GM06990 (cell line): ENCODE measurements at regions not wholly inside any gene's neighbourhood (a gene's known extent, or its start where the extent isn't known, plus 50 kb on each side); places are given as distances from the start of the nearest gene placed in this dataset.

Experiments used
- DNase-seq: peaks from one replicate; pipeline ENCODE4 v3.0.0-alpha.2; 2011; ENCODE audit not compliant: insufficient read length; ENCODE audit errors: extremely low read depth
- H3K27me3 ChIP-seq: replicated peaks from 2 replicates; pipeline ENCODE4 v1.6.0; 2011; ENCODE audit warnings: low read length; ENCODE audit not compliant: control insufficient read depth, insufficient read depth
- H3K36me3 ChIP-seq: 2 replicates; pipeline ENCODE4 v1.5.1; 2011; ENCODE audit warnings: low read length; ENCODE audit not compliant: control insufficient read depth, insufficient read depth
- H3K4me3 ChIP-seq: replicated peaks from 2 replicates; pipeline ENCODE4 v1.5.1; 2011; ENCODE audit warnings: low read depth, mild to moderate bottlenecking, control low read depth, low read length
- TF ChIP-seq, protein P1 (sequence below): IDR thresholded peaks from 2 replicates; pipeline ENCODE4 v1.5.1; 2011; ENCODE audit warnings: low read length, control low read depth, mild to moderate bottlenecking, inconsistent platforms; ENCODE audit not compliant: insufficient read depth, poor library complexity, severe bottlenecking

DNA sequence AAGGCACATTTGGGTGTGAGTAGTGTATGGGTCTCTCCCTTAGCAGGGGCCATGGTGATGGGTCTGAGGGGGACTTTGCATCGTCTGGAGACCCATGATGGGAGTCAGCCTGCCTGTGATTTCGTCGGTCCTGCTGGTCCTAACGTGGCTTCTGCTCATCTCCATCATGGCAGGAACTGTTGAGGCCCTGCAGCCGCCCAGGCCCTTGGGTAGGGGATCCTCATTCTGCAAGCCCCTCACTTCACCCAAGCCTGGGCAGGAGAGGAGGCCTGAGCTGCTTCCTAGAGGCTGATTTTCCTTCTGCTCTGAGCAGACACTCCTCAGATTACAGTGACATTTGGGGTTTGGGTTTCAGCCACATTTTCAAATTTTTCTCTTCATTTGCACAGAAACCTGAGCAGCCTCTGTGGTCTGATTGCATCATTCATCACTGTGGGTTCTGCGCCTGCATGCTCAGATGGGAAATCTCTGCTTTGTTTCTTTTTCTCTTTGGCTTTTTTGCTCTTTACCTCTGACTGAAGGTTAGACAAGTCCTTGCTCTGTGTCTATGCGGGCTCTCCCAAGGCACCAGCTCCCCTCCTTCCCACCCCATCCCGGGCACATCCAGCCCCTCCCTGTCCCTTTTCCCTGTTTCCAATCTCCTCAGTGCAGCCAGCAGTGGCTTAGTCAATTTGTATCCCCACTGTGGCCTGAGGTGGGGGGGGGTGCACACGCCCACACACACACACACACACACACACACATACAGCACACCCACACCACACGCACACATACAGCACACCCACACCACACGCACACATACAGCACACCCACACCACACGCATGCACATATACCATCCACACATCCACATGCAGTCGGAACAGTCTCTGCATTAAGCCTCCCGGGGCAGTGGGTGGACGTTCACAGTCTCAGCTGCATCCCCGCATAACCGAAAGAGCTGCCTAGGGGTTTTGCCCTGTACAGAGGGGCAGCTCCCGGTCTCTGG lies 305.4 kb upstream of the HS6ST1 start:
- no peak overlapping the region for H3K4me3 ChIP-seq
- H3K27me3 ChIP-seq, result no peaks in the 10 kb centered on the region
- DNase-seq, result peak; percentile 48
- TF ChIP-seq, protein P1, sequence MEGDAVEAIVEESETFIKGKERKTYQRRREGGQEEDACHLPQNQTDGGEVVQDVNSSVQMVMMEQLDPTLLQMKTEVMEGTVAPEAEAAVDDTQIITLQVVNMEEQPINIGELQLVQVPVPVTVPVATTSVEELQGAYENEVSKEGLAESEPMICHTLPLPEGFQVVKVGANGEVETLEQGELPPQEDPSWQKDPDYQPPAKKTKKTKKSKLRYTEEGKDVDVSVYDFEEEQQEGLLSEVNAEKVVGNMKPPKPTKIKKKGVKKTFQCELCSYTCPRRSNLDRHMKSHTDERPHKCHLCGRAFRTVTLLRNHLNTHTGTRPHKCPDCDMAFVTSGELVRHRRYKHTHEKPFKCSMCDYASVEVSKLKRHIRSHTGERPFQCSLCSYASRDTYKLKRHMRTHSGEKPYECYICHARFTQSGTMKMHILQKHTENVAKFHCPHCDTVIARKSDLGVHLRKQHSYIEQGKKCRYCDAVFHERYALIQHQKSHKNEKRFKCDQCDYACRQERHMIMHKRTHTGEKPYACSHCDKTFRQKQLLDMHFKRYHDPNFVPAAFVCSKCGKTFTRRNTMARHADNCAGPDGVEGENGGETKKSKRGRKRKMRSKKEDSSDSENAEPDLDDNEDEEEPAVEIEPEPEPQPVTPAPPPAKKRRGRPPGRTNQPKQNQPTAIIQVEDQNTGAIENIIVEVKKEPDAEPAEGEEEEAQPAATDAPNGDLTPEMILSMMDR, result no peak
- no peaks in the 10 kb centered on the region for H3K36me3 ChIP-seq

DNA sequence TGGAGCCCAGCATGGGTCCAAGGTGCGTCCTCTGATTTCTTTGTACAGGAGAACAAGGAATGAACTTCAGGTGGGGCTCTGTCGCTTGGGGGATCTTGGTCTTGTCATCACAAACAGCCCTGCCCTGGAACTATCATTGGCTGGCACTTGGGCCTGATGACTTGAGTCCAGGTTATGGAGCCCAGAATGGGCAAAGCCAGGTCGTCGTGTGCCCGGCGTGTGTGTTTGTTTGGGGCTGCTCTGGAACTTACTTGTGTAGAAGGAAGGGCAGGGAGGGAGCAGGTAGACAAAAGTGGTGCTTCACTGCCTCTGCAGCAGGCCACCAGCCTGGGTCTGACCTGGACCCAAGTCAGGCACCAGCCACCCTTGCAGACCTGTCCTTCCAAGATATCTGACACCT lies 306.3 kb upstream of the HS6ST1 start:
- no peaks in the 10 kb centered on the region for H3K27me3 ChIP-seq
- no peaks in the 10 kb centered on the region for H3K36me3 ChIP-seq
- DNase-seq, result no peak
- TF ChIP-seq, protein P1, result no peak
- H3K4me3 ChIP-seq, result no peak overlapping the region

DNA sequence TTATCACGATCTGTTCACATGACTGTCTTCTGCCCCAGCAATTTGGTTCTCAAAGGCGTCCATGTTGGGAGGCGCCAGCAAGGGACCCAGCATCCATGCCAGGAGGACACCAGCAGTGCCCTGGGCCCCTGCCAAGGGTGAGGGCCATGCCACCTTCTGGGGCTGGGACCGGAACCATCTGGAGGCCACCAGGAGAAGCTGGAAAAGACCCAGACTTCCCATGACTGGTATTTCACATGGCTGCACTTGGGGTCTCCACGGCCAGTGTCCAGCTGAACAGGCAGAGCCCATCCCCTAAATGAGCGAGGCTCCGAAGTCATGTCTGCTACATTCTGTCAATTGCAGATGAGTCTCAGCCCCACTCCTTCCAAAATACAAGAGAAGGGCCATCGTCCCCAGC lies 306.8 kb upstream of the HS6ST1 start:
- TF ChIP-seq, protein P1, result no peak
- Histone ChIP-seq H3K4me3 (no peak overlapping the region), H3K27me3 (no peaks in the 10 kb centered on the region), H3K36me3 (no peaks in the 10 kb centered on the region)
- DNase-seq, result no peak

DNA sequence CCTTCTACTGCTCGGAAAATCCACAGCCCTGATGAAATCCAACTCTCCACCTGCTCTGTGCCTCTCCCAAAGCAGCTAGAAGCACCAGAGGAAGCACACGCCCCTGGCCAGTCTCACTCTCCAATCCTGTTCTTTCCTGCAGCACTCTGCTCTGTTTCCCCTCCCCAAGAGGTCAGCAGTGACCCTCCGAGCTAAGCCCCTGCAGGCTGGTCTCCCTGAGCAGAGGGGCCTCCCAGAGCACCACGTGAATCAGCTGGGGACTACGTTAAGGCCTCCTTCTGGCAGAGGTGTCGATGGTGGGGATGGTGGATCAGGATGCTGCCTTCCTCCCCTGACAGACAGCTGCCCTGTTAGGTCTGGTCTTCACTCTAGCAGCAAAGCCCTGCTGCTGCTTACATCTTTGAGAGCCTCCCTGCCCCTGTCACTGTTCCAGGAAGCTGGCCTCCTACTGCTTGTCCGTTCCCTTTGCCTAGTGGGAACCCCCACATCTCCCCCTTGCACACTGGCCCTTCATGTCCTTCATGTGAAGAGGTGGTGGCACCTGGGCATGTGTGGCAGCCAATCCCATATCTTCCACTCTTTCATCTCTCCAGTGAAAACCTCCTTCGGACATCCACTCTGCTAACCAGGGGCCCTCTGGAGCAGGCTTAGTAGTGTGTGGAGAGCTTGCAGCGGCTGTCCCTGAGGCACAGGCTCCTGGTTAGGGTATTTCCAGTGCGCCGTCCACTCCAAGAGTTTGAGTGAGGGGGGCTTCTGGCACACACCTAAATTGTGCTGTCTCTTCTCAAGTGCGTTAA lies 307.5 kb upstream of the HS6ST1 start:
- Histone ChIP-seq H3K4me3 (no peak overlapping the region), H3K36me3 (no peaks in the 10 kb centered on the region), H3K27me3 (no peaks in the 10 kb centered on the region; the same call in 1 of the 2 replicates)
- no peak for DNase-seq
- TF ChIP-seq, protein P1, result no peak

DNA sequence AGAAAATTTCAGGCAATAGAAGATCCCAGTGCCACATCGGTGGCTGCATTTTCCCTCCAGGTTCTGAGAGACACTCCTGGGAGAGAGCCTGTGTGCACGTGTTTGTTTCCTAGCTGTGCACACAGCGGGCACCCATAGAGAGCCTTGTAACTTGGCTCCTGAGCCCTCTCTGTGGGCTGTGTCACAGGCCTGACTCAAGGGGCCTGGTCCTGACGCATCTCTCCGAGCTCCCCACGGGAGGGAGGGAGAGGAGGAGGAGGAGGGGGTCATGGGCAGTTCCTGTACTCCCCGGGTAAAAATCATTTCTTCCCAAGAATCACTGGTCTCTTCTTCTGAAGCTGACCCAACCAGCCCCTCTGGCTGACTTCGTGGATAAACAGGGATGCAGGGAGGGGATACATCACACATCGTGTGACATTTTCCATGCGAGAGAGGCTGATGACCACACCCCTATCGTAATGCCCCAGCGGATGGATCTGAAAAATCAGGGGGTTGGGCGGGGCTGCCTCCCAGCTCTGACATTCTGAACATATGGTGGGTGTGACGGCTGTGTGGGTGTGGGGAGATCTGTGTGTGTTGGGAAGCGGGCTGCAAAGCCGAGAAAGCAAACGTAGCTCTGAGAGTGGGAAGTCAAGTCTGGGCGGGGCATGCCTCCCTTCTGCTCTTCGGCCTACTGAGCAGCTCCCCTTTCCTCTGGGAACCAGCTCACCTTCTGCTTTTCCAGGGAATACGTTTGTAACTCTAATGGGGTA lies 308.3 kb upstream of the HS6ST1 start:
- DNase-seq, result no peak
- TF ChIP-seq, protein P1, result no peak
- no peaks in the 10 kb centered on the region for H3K36me3 ChIP-seq
- no peak overlapping the region for H3K4me3 ChIP-seq
- no peaks in the 10 kb centered on the region; the same call in 1 of the 2 replicates for H3K27me3 ChIP-seq
